Stomach smooth muscle (tissue), 2 donors: ENCODE measurements at regions not wholly inside any gene's neighbourhood (a gene's known extent, or its start where the extent isn't known, plus 50 kb on each side); places are given as distances from the start of the nearest gene placed in this dataset.
"Not testable (repeated sequence)": the region's sequence is repeated elsewhere in the genome, so short reads cannot be mapped to it uniquely, and the experiment has no call there.

Experiments used
- H3K27ac ChIP-seq: one replicate; pipeline ENCODE4 v1.7.0; 2013; ENCODE audit warnings: mild to moderate bottlenecking, low read length, inconsistent platforms
- H3K27me3 ChIP-seq, 2 donors: one replicate each; pipeline ENCODE4 v1.7.0; 2013; ENCODE audit warnings: low read length in 2 of 2; ENCODE audit not compliant: insufficient read depth in 2 of 2, control insufficient read depth in 1 of 2
- H3K36me3 ChIP-seq, 2 donors: one replicate each; pipeline ENCODE4 v1.7.0; 2013; ENCODE audit warnings: low read length in 2 of 2; ENCODE audit not compliant: control insufficient read depth in 2 of 2, insufficient read depth in 2 of 2
- H3K4me1 ChIP-seq: one replicate; pipeline ENCODE4 v1.7.0; 2013; ENCODE audit warnings: low read length; ENCODE audit not compliant: control insufficient read depth, insufficient read depth
- H3K4me3 ChIP-seq, 2 donors: one replicate each; pipeline ENCODE4 v1.7.0; 2013; ENCODE audit warnings: low read length in 2 of 2
- H3K9ac ChIP-seq, 2 donors: one replicate each; pipeline ENCODE4 v1.7.0; 2013; ENCODE audit warnings: low read length in 2 of 2, mild to moderate bottlenecking in 1 of 2
- H3K9me3 ChIP-seq, 2 donors: one replicate each; pipeline ENCODE4 v1.7.0; 2013; ENCODE audit warnings: low read length in 2 of 2; ENCODE audit not compliant: control insufficient read depth in 2 of 2
- donor health status: healthy.
- donor health status: Pancreatic carcinoma.

DNA sequence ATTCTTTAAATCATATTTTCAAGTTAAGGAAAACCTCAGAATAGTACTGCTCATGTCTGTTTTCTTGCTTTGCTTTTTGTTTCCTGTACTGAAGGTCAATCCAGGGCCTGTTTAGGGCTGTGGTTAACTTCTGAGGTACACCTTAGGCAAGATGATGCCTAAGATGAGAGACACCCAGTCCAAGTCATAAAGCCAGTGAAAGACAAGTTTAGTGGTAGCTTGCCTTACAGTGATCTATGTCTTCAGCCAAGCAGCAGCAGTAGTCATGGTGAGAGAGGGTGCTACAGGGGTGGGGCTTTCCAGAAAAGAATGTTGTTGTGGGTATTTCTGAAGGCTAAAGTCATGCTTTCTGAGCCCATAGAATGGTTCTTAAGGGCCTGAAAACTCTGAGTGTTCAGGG is 173.7 kb downstream of the VSIG4 start:
- H3K36me3 ChIP-seq: no peaks in the 10 kb centered on the region
- H3K27ac ChIP-seq: no peak overlapping the region
- H3K9ac ChIP-seq: no peak overlapping the region
- H3K9me3 ChIP-seq: no peaks in the 10 kb centered on the region
- H3K4me3 ChIP-seq: no peak overlapping the region
- no peaks in the 10 kb centered on the region for H3K4me1 ChIP-seq
- peaks cover 0 to 13% of the 10 kb centered on the region in 2 donors for H3K27me3 ChIP-seq

DNA sequence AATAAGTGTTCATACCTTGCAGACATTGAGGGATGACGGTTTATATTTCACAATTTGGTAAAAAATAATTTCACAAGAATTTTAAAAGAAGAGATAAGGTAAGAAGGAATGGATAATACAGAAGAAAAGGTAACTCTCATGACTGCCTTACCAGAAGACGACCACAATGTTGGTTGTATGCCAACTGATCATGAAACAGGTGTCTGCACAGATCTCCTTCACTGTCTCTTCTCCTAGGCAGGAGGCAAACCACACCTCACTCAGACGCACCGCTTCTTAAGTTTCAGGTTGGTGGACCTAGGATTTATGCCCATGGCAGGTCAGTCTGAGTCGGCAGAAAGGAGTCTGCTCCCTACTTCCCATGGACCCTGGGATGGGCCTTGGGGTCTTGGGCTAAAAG is 177.2 kb downstream of the VSIG4 start:
- peaks cover 0 to 15% of the 10 kb centered on the region in 2 donors for H3K27me3 ChIP-seq
- H3K9ac ChIP-seq: no peak overlapping the region
- no peaks in the 10 kb centered on the region for H3K9me3 ChIP-seq
- H3K27ac ChIP-seq: no peak overlapping the region
- no peaks in the 10 kb centered on the region for H3K4me1 ChIP-seq
- H3K4me3 ChIP-seq: no peak overlapping the region
- H3K36me3 ChIP-seq: no peaks in the 10 kb centered on the region

DNA sequence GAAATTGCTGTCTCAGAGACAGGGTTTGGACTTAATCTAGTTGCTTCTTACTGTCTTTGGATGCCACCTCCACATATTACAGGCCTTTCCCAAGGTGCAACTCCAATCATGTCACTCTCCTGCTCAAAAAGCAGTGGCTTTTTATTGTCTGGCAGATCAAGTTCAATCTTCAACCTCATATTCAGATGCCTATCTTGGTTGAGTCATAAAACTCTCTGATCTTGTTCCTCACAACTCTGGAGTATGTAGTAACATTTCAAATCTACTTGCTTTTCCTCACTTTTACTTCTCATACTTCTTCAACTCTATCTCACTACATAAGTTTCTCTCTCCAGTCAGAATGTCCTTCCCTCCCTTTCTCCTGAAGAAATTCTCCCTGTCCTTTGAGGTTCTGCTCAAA is 180.6 kb downstream of the VSIG4 start:
- no peaks in the 10 kb centered on the region for H3K36me3 ChIP-seq
- H3K27me3 ChIP-seq: peaks cover 0 to 12% of the 10 kb centered on the region in 2 donors
- no peak overlapping the region for H3K4me3 ChIP-seq
- no peak overlapping the region for H3K27ac ChIP-seq
- H3K4me1 ChIP-seq: no peaks in the 10 kb centered on the region
- peaks cover 0 to 3% of the 10 kb centered on the region in 2 donors for H3K9me3 ChIP-seq
- no peak overlapping the region for H3K9ac ChIP-seq

DNA sequence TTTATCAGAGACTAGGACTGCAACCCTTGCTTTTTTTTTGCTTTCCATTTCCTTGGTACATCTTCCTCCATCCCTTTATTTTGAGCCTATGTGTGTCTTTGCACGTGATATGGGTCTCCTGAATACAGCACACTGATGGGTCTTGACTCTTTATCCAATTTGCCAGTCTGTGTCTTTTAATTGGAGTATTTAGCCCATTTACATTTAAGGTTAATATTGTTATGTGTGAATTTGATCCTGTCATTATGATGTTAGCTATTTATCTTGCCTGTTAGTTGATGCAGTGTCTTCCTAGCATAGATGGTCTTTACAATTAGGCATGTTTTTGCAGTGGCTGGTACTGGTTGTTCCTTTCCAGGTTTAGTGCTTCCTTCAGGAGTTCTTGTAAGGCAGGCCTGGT is 185.4 kb downstream of the VSIG4 start:
- not testable (repeated sequence) for H3K9ac ChIP-seq, H3K9me3 ChIP-seq, H3K4me1 ChIP-seq, H3K36me3 ChIP-seq, H3K27ac ChIP-seq, H3K4me3 ChIP-seq, H3K27me3 ChIP-seq

DNA sequence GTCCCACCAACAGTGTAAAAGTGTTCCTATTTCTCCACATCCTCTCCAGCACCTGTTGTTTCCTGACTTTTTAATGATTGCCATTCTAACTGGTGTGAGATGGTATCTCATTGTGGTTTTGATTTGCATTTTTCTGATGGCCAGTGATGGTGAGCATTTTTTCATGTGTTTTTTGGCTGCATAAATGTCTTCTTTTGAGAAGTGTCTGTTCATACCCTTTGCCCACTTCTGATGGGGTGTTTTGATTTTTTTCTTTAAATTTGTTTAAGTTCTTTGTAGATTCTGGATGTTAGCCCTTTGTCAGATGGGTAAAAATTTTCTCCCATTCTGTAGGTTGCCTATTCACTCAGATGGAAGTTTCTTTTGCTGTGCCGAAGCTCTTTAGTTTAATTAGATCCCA is 183.9 kb downstream of the MSN start:
- H3K4me1 ChIP-seq, H3K27ac ChIP-seq, H3K36me3 ChIP-seq, H3K9ac ChIP-seq, H3K4me3 ChIP-seq, H3K9me3 ChIP-seq, H3K27me3 ChIP-seq: not testable (repeated sequence)

DNA sequence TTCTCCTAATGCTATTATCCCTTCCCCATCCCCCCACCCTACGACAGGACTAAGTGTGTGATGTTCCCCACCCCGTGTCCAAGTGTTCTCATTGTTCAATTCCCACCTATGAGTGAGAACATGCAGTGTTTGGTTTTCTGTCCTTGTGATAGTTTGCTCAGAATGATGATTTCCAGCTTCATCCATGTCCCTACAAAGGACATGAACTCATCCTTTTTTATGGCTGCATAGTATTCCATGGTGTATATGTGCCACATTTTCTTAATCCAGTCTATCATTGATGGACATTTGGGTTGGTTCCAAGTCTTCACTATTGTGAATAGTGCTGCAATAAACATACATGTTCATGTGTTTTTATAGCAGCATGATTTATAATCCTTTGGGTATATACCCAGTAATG is 183.4 kb downstream of the MSN start:
- H3K27ac ChIP-seq, H3K4me3 ChIP-seq, H3K36me3 ChIP-seq, H3K27me3 ChIP-seq, H3K4me1 ChIP-seq, H3K9me3 ChIP-seq, H3K9ac ChIP-seq: not testable (repeated sequence)

DNA sequence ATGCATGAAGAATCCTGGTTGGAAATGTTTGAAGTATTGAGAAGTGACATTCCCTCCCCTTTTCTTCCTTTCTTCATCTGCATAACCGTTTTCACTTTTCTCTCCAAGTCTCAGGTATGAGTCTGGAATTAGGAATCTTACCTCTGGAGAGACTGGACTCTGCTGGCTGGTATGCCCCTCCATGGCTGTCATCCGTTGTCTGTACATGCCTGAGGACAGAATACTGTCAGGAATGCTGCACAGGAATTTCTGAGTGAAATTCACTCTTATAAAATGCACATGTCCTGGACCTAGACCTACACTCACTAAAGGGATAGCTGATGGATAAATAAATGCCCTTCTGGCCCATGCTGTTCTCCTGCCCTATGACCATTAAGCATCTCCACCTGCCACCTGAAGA is 179.5 kb downstream of the MSN start:
- H3K4me1 ChIP-seq: no peaks in the 10 kb centered on the region
- H3K9me3 ChIP-seq: no peaks in the 10 kb centered on the region
- H3K27ac ChIP-seq: no peak overlapping the region
- H3K4me3 ChIP-seq: no peak overlapping the region
- H3K27me3 ChIP-seq: peaks cover 0 to 6% of the 10 kb centered on the region in 2 donors
- H3K36me3 ChIP-seq: no peaks in the 10 kb centered on the region
- H3K9ac ChIP-seq: no peak overlapping the region

DNA sequence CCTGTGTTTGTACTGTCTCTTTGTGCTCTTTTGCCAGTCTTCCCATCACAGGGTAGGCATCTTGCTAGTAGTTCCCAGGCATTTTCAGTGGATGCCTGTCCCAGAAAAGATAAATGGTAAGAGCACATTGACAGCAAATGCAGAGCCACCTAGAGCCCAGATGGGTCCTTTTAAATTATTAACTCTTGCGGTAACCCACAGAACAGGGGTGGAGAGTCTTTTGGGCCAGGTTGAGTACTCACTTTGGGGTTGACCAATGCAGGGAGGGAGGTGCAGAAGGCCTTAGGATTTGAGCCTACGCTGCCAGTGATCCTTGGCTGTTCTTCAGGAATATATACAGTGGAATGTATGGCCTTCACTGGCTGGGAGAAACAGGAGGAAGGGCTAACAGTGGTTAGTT is 173.8 kb downstream of the MSN start:
- H3K4me1 ChIP-seq: no peaks in the 10 kb centered on the region
- H3K36me3 ChIP-seq: no peaks in the 10 kb centered on the region
- peaks cover 0 to 13% of the 10 kb centered on the region in 2 donors for H3K27me3 ChIP-seq
- no peak overlapping the region for H3K27ac ChIP-seq
- H3K9me3 ChIP-seq: peaks cover 0 to 4% of the 10 kb centered on the region in 2 donors
- no peak overlapping the region for H3K4me3 ChIP-seq
- H3K9ac ChIP-seq: no peak overlapping the region

DNA sequence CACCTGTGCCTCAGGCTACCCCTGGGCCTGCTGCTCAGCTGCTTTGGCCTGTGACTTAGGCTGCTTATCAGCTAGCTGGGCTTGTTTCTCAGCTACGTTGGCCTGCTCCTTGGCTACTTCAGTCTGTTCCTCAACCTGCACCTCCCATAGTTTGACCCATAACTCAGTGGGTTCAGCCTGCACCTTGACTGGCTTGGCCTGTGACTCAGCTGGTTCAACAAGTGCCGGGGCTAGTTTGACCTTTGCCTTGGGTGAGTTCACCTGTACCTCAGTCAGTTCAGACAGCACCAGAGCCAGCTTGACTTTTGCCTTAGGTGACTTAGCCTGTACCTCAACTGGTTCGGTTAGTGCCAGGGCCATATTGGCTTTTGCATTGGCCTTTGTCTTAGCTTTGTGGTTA is 171.2 kb downstream of the MSN start:
- no peaks in the 10 kb centered on the region for H3K36me3 ChIP-seq
- H3K4me3 ChIP-seq: no peak overlapping the region
- H3K9me3 ChIP-seq: peaks cover 0 to 4% of the 10 kb centered on the region in 2 donors
- H3K27me3 ChIP-seq: peaks cover 0 to 13% of the 10 kb centered on the region in 2 donors
- no peaks in the 10 kb centered on the region for H3K4me1 ChIP-seq
- H3K27ac ChIP-seq: no peak overlapping the region
- no peak overlapping the region for H3K9ac ChIP-seq

DNA sequence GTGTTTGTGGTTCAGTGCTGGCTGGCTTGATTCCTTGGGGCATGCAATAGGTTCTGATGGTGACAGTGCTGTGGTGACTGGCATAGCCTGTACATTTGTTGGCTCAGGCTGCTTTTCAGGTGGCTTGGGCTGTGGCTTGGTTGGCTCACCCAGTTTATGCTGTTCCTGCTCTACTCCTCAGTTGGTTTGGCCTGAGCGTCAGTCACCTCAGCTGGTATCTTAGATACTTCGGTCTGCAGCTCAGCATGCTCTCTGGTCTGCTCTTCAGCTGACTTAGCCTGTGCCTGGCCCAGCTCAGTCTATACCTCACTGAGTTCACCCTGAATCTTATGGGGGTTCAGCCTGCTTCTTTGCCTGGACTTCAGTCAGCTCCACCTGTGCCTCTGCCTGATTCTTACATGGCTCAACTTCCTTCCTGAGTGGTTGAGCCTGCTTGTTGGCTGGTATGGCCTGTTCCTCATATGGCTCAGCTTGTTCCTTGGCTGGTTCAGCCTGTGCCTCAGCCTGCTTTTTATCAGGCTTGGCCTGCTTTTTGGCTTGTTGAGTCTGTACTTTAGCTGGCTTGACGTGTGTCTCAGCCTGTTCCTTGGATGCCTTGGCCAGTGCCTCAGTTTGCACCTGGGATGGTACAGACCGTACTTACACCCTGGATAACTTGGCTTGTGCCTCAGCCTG is 170.6 kb downstream of the MSN start:
- H3K9ac ChIP-seq: no peak overlapping the region
- no peaks in the 10 kb centered on the region for H3K4me1 ChIP-seq
- H3K4me3 ChIP-seq: no peak overlapping the region
- H3K27me3 ChIP-seq: peaks cover 0 to 10% of the 10 kb centered on the region in 2 donors
- peaks cover 0 to 4% of the 10 kb centered on the region in 2 donors for H3K9me3 ChIP-seq
- no peak overlapping the region for H3K27ac ChIP-seq
- H3K36me3 ChIP-seq: no peaks in the 10 kb centered on the region

DNA sequence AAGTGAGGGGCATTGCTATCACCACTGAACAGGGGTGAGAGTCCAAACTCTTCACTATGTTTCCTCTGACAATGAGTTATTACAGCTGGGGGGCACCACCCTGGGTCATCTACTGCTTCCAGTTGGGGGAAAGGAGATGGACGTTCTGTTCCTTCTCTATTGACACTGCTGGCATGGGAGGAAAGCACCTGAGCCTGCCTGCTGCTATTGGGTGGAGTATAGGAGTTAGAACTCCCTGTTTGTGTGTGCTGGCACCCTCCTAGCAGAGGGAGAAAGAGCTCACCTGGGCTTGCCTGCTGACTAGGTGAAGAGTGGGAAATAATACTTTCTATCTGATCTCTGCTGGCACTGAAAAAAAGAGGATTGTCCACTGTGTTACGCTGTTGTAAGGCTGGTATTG is 163.8 kb downstream of the MSN start:
- Histone ChIP-seq H3K27ac (no peak overlapping the region), H3K36me3 (no peaks in the 10 kb centered on the region)

More for the DNA sequence above, 163.8 kb downstream of the MSN start:
- Histone ChIP-seq H3K27me3 (peaks cover 0 to 6% of the 10 kb centered on the region in 2 donors), H3K9me3 (no peaks in the 10 kb centered on the region), H3K4me3 (no peak overlapping the region), H3K9ac (no peak overlapping the region), H3K4me1 (no peaks in the 10 kb centered on the region)
